ENCODE measurements at regions not wholly inside any gene's neighbourhood (a gene's known extent, or its start where the extent isn't known, plus 50 kb on each side); places are given as distances from the start of the nearest gene placed in this dataset.

DNA sequence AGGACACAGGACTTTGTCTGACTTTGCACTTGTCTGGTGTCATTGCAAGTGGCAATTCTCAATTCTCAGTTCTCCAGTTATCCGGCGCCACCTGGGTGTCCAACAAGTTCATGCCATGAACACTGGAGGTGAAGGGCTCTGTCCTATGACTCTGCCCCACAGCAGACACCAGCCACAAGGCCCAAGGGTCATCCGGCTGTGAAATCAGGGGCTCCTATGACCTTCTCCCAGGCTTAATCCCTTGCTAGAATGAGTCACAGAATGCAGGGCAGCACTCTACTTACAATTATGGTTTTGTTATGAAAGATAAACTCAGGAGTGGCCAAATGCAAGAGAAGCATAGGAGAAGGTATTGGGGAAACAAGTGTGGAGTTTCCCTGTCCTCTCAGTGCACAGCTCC is 392.0 kb downstream of the GADD45G start:
- Histone ChIP-seq H3K4me2 (ENCODE audit: control insufficient read depth, extremely low read depth, insufficient read depth, low read depth, low read length) (no peak overlapping the region), H3K4me3 (ENCODE audit: control insufficient read depth in 2 of 3, extremely low read depth in 1 of 3, insufficient read depth in 2 of 3, low read depth in 1 of 3, low read length in 3 of 3) (no peak overlapping the region), H3K27me3 (ENCODE audit: control insufficient read depth, extremely low read depth, insufficient read depth, low read length) (peaks cover 6% of the 10 kb centered on the region), H3K4me1 (ENCODE audit: control insufficient read depth, extremely low read depth, insufficient read depth, low read length) (peaks cover 15% of the 10 kb centered on the region), H4K20me1 (ENCODE audit: control insufficient read depth, extremely low read depth, insufficient read depth, low read length) (peaks cover 1% of the 10 kb centered on the region), H3K36me3 (ENCODE audit: control insufficient read depth in 2 of 2, extremely low read depth in 1 of 2, insufficient read depth in 2 of 2, low read length in 2 of 2) (no peaks in the 10 kb centered on the region), H3K79me2 (ENCODE audit: control insufficient read depth, insufficient read depth, low read length) (no peaks in the 10 kb centered on the region), H3K9me3 (ENCODE audit: control insufficient read depth, low read depth, low read length) (no peaks in the 10 kb centered on the region), H3K9ac (ENCODE audit: control insufficient read depth, extremely low read depth, insufficient read depth, low read length) (no peak overlapping the region), H3K27ac (ENCODE audit: control insufficient read depth, insufficient read depth, low read length) (no peak overlapping the region), H2AFZ (ENCODE audit: control insufficient read depth, low read length) (no peak overlapping the region), H3K9me1 (ENCODE audit: control insufficient read depth, extremely low read depth, insufficient read depth, low read length) (peaks cover under 1% of the 10 kb centered on the region)
- no peak for DNase-seq (ENCODE audit: low read depth, low spot score)
- dilution Hi-C loops (cut with MboI; ENCODE audit: extremely low pct_ligation_motif_present, low sequenced_read_pairs) = no loop called here
- no peak for FAIRE-seq
- TF ChIP-seq, protein P1, sequence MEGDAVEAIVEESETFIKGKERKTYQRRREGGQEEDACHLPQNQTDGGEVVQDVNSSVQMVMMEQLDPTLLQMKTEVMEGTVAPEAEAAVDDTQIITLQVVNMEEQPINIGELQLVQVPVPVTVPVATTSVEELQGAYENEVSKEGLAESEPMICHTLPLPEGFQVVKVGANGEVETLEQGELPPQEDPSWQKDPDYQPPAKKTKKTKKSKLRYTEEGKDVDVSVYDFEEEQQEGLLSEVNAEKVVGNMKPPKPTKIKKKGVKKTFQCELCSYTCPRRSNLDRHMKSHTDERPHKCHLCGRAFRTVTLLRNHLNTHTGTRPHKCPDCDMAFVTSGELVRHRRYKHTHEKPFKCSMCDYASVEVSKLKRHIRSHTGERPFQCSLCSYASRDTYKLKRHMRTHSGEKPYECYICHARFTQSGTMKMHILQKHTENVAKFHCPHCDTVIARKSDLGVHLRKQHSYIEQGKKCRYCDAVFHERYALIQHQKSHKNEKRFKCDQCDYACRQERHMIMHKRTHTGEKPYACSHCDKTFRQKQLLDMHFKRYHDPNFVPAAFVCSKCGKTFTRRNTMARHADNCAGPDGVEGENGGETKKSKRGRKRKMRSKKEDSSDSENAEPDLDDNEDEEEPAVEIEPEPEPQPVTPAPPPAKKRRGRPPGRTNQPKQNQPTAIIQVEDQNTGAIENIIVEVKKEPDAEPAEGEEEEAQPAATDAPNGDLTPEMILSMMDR (optimal IDR thresholded peaks at IDR 0.05 in 1 of 3, IDR thresholded peaks at IDR 0.05 in 1 of 3, conservative IDR thresholded peaks at IDR 0.05 in 1 of 3; ENCODE audit: extremely low read depth in 1 of 3, insufficient read depth in 2 of 3, low read length in 3 of 3) = peak in 1 of 3 experiments; percentile 38
- no peak for TF ChIP-seq EZH2 (IDR thresholded peaks at IDR 0.05; ENCODE audit: low read length)

DNA sequence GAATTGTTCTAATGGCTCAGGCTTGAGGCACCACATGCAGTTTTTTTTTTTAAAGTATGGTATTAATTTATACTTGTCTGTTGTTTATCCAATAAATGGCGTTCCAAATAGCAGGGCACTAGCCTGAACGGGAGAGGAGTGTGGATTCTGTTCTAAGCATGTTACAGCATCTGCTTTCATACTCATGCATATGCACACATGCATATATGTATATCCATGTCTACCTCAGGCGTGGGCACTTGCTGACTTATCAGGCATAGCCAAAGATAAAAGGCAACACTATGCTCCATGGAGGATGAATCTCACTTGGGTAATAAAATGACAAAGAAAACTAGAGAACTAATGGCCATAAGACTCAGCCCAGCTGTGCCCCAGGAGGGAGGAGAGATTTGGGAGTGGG is 393.8 kb downstream of the GADD45G start:
- no peak overlapping the region for H3K4me3 ChIP-seq (ENCODE audit: control insufficient read depth in 2 of 3, extremely low read depth in 1 of 3, insufficient read depth in 2 of 3, low read depth in 1 of 3, low read length in 3 of 3)
- H3K9ac ChIP-seq (ENCODE audit: control insufficient read depth, extremely low read depth, insufficient read depth, low read length) = no peak overlapping the region
- H3K4me2 ChIP-seq (ENCODE audit: control insufficient read depth, extremely low read depth, insufficient read depth, low read depth, low read length) = no peak overlapping the region
- no peaks in the 10 kb centered on the region for H4K20me1 ChIP-seq (ENCODE audit: control insufficient read depth, extremely low read depth, insufficient read depth, low read length)
- no peak overlapping the region for H3K27ac ChIP-seq (ENCODE audit: control insufficient read depth, insufficient read depth, low read length)
- dilution Hi-C loops (cut with MboI; ENCODE audit: extremely low pct_ligation_motif_present, low sequenced_read_pairs) = no loop called here
- TF ChIP-seq EZH2 (IDR thresholded peaks at IDR 0.05; ENCODE audit: low read length) = no peak
- TF ChIP-seq, protein P1 (optimal IDR thresholded peaks at IDR 0.05 in 1 of 3, IDR thresholded peaks at IDR 0.05 in 1 of 3, conservative IDR thresholded peaks at IDR 0.05 in 1 of 3; ENCODE audit: extremely low read depth in 1 of 3, insufficient read depth in 2 of 3, low read length in 3 of 3) = no peak
- no peaks in the 10 kb centered on the region for H3K9me1 ChIP-seq (ENCODE audit: control insufficient read depth, extremely low read depth, insufficient read depth, low read length)
- DNase-seq (ENCODE audit: low read depth, low spot score) (no peak), FAIRE-seq (no peak)
- H2AFZ ChIP-seq (ENCODE audit: control insufficient read depth, low read length) = no peak overlapping the region
- H3K9me3 ChIP-seq (ENCODE audit: control insufficient read depth, low read depth, low read length) = no peaks in the 10 kb centered on the region
- peaks cover 6% of the 10 kb centered on the region for H3K27me3 ChIP-seq (ENCODE audit: control insufficient read depth, extremely low read depth, insufficient read depth, low read length)
- no peaks in the 10 kb centered on the region for H3K36me3 ChIP-seq (ENCODE audit: control insufficient read depth in 2 of 2, extremely low read depth in 1 of 2, insufficient read depth in 2 of 2, low read length in 2 of 2)
- peaks cover 14% of the 10 kb centered on the region for H3K4me1 ChIP-seq (ENCODE audit: control insufficient read depth, extremely low read depth, insufficient read depth, low read length)
- no peaks in the 10 kb centered on the region for H3K79me2 ChIP-seq (ENCODE audit: control insufficient read depth, insufficient read depth, low read length)

Data from keratinocyte (primary cell).